Kidney tubule cell (primary cell): ENCODE measurements at regions not wholly inside any gene's neighbourhood (a gene's known extent, or its start where the extent isn't known, plus 50 kb on each side); places are given as distances from the start of the nearest gene placed in this dataset.

Experiments used
- DNase-seq: peaks from one replicate; pipeline ENCODE4 v3.0.0-alpha.2; 2018; ENCODE audit warnings: low spot score

DNA sequence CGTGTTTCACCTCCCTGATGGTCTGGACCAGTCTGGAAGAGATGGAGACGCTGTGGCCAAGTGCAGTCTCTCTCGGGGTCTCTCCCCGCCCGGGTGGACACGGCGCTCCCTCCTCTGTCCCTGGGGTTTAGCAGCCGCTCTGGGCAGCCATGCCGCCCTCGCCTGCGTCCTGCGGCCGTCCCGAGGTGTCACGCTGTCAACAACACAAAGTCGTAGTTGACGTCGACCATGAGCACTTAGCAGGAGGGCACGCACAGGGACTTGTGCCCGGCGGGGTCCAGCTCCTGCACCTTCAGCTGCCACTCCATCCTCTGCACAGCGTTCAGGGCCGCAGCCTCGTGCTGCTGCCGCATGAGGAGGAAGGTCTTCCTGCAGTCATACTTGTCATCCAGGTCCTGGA is 368.9 kb downstream of the CDH9 start:
- DNase-seq, result no peak

DNA sequence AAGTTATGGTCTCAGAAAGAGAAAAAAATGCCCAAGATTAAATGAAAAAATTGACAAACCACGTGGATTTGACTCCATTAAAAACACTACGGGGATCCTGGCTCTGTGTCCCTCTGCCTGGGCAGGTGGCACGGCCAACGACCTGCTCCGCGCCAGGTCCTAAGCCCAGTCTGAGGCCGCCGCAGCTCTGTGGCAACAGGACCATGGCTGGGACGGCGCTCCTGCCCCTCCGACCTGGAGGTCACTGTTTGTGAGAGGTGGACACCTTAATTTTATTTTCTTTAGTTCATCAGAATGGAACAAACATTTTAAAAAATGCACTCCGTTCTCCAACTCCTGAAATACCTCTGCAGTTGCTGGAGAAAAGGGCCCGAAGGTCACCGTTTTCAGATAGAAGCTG is 369.4 kb downstream of the CDH9 start:
- no peak for DNase-seq

DNA sequence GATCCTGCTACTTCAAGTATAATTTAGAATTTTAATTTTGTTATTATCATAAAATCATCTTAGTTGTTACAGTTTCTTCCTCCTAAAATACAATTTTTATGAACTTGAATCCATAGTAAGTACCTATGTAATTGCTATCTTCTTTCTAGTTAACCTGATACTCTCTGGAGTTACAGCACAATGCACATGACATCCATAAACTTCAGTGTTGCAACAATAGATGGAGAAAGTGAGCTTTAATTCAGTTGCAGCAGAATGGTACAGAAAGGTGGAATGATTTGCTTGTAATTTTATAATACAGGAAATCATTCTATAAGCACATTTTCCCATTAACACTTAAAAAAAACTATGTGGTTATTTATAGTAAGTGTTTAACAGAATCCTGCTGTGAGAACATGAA is 372.0 kb downstream of the CDH9 start:
- no peak for DNase-seq

DNA sequence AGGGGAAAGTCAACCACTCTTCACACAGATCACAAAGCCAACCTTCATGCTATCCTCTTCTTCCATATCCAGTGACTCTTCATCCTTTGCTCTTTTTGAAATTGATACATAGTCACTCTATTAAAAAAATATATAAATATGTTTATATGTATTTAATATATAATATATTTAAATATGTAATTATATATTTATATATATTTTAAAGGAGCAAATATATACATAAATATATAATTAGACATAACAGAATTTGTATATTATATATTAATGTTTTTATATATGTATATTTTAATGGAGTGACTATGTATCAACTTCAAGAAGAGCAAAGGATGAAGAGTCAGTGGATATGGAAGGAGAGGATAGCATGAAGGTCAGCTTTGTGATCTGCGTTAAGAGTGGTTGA is 374.9 kb downstream of the CDH9 start:
- DNase-seq, result no peak

DNA sequence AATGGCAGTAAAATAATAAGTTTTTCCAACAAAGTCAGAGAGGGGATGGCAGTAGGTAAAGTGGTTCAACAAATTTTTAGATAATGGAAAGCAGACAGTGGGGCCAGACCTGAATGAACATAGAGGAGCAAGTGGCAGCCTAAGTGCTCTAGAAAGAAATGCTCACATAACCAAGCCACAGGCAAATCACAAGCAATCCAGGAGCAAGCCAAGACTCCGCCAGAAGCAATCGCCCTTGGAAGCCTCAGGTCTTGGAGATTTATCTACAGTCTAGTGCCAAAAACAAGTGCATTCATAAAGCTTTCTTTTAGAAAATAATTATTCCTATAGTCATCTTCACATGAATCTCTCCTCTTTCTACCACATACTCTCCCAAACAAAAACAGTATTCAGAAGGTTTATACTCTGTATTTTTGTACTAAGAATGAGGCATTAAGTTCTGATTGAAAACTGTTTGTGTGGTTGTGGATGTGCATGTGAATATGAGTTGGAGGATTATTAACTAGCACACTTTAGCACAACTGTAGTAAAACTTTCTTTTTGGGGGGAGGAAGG is 375.5 kb downstream of the CDH9 start:
- no peak for DNase-seq

DNA sequence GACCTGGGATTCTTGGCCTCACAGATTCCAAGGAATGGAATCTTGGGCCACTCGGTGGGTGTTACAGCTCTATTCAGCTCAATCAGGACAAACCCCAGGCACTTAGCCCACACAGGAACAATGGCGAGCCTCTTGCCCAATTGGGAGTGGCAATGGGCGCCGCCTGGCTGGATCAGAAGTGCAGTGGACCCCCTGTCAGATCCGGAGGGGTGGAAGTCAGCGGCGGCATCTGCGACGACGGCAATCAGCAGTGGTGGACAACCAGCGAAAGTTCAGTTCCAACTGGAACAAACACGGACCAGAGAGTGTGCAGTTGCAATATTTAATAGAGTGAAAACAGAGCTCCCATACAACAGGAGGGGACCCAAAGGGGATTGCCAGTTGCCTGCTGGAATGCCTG is 378.3 kb downstream of the CDH9 start:
- no peak for DNase-seq

DNA sequence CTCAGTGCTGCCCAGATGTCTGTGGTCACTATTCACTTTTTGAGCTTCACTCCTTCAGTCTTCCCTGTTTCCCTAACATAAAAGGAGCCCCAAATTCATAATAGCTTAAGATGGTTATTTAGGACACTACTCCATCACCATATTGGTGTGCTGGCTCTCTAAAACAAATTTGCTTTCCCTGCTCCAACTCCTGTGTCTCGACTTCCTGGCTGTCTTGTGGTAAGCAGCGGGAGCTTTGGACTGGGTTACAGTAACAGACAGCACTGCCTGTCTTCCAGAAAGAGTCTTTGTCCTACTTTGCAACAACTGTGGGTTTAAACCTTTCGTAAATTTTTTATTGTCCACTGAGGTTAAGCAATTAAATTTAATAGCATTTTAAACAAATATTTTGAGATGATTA is 389.4 kb downstream of the CDH9 start:
- no peak for DNase-seq

DNA sequence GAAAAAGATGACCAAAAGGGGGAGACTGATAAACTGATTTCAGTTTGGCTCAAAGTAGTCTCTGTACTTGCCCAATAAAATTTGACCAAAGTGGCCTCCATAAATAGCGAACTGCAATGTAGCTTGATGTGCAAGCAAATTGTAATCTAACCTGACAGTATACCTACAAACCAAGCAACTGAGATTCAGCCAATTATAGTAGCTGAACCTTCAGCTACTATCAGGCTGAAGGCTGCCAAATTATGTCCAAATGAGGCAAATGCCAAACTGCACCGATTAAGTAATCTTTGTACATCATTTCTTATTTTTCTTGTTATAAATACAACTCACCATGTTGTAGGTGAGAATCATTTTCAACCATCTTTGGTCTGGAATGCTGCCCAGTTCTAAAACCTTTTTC is 390.6 kb downstream of the CDH9 start:
- no peak for DNase-seq

DNA sequence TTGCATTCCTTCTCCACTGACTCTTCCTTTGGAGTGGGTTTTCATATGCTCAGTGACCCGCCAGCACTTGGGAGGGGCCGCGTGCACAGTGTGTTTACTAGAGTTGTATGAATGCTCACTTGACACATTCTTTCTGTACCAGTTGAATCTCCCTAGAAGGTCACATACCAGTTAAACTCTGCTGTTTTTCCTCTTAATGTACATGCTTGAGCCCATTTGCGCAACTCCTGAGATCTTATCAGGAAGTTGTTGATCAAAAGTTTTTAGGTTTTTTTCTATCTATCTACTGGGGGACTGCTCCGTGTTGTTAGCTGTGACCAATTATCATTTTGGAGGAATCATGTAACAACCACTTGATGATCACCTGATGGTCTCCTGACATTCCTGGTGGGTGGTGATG is 392.7 kb downstream of the CDH9 start:
- DNase-seq, result no peak

DNA sequence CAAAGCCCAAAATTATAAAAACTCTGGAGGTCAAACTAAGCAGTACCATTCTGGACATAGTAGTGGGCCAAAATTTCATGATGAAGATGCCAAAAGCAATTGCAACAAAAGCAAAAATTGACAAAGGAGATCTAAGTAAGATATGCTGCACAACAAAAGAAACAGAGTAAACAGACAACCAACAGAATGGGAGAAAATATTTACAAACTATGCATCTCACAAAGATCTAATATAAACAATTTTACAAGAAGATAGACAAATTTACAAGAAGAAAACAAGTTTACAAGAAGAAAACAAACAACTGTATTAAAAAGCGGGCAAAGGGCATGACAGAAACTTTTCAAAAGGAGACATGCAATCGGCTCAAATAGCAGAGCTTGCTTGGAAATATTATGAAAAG is 396.9 kb downstream of the CDH9 start:
- DNase-seq, result no peak

DNA sequence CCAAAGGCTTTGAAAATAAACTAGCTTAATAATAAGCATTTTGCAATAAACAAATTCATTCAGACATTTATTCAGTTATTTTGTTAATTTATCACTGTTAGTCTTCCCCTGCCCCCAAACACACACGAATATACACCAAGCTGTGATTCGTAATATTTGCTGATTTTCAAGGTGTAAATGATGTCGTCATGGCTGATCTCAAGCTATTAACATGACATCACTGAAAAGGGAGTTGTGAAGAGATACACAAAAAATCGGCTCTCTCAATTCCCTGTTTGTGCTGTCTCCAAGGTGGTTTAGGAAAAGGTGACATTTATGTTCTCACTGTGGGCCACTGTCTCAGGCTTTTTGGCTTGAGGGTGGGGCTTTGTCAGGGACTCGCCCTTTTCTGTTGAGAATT is 413.3 kb downstream of the CDH9 start:
- DNase-seq, result no peak

DNA sequence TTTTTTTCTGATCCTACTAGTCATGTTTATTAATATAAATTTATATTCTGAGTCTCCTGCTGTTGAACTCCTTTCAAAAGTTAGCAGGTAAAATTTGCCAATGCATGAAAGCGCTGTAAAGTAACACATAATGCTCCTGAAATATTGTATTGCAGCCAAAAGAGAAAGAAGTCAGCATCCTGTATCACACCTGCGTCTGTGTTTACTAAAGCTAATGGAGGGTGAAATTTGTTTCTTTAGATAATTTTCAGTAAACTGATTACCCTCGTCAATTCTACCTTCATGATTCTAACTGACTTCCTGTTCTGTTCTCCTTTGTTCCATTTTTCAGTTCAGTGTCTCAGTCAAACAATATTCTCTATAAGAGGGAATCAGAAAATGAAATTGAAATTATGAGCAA is 415.4 kb downstream of the CDH9 start:
- DNase-seq, result no peak

DNA sequence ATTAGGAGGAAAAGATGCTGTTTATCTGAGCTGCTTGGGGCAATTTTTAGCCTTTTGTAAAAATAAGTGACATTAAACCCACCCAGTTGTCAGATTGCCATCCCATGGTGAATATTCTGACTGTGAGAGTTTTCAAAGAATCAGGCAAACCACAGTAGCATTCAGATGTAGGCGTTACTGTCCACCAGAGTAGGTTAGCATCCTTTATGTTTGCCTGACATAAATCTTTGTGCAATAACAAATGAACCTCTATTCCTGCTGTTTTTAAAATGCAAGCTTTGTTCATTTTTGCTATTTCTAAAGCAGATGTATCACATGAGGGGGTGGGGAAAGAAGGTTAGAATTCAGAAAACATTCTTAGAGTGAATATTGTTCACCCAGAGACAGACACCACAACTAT is 427.8 kb downstream of the CDH9 start:
- DNase-seq, result no peak

DNA sequence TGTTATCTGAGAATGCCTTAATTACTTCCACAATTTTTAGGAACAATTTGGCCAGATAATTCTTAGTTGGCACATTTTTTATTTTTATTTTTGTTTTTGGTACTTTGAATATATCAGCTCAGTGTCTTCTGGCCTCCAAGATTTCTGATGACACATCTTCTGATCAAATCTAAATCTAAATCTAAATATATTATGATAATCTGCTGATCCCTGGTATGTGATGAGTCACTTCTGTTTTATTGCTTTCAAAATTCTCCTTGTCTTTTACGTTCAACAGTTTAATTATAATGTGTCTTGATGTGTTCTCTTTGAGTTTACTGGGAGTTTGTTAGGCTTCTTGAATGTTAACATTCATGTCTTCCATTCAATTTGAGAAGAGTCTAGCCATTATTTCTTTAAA is 436.8 kb downstream of the CDH9 start:
- DNase-seq, result no peak

DNA sequence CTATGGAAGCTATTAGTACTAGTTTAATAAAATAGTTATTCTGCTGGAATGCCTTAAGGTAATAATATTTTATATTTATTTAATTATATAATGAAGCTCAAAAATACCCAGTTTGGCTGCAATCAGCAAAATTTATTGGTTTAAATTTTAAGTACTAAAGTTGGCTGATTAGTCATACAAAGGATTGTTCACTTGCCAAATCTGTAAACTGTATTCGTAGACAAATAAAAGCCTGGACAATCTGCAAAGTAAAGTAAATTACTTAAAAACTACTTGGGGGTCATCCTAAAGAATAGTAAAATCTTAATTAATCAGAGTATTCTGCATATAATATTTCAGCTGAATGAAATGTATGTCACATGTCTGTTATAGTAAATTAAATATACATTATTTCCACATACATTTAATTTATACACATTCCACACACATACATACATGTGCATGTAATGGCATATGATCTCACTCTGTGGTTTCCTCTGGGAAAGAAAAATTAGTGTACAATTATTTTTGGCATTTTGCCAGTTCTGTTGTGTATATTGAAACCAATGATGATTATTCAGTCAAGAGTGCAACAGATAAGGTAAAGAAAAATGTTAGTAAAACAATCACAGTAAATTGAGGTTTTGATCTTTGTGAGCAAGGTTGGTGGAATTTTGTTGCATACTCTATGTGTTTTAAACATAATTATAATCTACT is 455.9 kb downstream of the CDH9 start:
- no peak for DNase-seq

DNA sequence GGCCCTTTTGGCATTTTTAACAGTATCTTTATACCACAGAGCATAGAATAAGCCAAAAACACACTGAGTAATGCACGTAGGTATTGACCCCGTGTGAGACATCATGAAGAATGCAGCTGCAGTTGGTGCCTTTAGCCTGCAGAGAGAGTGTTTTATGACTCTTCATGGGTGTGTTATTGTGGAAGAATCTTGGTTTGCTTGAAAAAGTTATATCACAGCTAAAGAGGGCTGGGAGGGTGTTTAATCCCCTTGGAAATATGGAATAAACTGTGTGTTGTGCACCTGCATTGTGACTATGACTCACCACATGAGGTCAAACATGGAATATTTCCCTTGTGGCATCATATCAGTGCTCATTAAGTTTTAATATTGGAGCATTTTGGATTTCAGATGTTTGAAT is 458.7 kb downstream of the CDH9 start:
- DNase-seq, result no peak

DNA sequence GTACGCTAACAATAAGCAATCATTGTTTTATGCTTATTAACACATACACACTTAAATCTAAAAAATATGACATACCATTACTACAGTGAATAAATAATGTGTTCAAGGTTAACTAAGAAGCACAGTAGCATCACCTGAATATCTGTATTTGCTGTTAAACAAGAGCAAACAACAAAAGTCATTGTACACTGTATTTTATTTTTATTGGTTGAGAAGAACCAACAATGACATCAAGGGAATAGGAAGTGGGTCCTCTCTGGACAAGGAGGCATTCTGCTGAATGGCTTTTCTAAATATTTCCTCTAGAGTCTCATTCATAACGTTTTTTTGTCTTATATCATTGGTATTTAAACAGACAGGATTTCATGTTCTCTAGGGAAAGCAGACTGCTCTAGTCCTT is 460.4 kb downstream of the CDH9 start:
- no peak for DNase-seq

DNA sequence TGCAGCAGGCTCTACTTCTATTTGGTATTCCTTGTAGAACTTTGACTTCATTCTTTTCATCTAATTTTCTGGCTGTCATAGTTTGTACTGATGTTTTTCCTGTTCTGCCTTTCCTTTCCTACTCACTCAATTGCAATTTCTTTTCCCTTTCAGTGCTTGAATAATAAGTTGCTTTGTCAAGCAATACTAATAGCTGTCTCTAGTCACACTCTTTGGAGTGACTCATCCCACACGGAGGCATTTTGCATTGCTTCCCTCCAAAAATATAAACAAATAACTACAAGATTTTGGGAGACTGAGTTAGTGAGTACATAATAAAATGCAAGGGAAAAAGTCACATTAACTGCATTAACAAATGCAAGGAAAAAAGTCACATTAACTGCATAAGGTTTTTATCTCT is 465.9 kb downstream of the CDH9 start:
- DNase-seq, result no peak

DNA sequence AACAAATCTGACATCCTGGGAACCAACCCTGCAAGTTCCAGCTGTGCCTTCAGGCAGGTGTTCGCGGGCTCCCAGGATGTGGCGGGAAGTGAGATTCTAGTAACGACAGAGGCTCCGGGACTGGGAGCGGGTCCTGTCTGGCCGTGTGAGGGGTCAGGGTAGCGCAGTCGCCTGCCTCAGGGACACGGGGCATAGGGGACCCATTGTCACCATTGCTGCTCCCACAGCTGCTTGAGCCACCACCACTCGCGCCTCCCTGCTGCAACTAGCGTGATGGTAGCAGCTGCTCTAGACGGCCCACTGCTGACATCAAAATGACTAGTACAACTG is 468.5 kb downstream of the CDH9 start:
- DNase-seq, result no peak

DNA sequence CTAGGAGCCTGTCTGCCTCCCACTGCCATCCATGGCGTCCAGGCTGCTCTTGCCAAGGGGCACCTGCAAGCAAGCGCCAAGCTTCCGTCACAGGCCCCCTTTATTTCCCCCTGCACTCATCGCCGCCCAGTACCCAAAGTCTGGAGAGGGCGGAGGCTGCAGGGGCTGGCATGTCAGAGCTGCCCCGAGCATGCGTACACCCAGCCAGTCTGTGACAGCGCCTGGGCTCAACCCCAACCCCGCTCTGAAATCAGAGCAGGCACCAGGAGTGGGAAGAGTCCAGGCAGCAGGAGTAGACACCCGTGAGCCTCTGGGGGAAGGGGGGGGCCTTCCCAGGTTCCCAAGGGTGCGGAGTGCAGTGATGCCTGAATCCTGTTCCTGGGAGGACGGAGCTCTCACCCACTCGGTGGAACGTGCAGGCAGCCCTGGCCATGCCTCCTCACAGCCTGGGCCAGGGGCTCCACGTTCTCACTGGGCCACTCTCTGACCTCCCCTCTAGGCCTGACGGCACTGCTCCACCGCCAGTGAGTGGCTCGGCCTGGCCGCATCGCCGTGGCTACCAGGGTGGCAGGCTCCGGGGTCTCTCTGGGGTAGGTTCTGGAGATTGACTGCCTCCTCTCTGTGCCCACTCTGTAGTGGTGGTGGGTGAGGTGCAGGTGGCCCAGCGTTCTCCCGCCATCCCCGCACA is 469.0 kb downstream of the CDH9 start:
- DNase-seq, result no peak

DNA sequence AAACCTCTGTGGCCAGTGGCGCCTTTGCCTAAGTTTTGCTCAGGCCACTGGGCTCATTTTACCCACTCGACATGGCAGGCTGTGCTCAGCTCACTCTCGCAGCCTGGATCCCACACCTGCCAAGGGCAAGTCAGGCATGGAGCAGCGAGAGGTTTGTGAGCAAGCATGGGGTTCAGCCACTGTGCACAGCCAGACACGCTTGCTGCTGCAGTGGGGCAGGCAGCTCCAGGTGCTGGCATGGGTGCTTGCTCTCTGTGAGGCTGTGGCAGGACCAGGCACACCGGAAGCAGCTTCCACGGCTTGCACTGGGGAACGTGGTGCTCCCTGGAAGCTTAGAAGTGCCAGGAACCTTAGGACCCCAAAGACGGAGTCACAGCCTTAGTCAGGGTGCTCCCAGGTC is 470.1 kb downstream of the CDH9 start:
- DNase-seq, result no peak

DNA sequence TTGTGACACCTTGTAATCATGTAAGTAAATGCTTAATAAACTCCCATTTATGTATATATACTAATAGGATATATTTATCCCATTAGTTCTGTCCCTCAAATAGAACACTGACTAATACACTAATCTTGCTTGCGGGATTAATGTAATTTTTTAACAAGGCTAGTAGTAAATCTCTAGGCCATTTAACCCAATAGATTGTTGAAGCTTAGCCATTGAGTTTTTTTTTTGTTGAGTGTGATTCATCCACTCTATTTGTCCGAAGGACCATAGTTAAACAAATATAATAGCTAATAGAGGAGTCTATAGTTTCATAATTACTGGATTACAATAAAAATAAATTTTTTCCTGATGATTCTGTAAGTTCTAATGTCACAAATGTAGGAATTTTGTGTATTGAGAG is 474.4 kb downstream of the CDH9 start:
- DNase-seq, result no peak

DNA sequence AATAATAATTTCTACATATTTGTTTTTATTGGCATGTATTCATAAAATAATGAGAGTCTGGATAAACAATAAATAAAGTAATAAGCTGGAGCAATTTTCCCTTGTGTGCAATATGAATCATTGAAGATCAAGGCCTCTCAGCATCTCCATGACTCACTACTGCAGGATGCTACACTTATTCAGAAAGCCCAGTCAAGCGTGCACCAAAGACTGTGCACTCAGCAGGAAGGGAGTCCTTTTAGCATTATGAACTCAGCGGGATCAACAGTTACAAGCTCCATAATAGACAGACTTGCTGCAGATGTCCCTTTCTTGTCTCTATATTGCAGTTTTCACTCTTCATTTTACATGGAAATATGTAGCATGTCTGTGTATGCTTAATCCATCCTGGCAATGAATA is 485.3 kb downstream of the CDH9 start:
- DNase-seq, result peak; percentile 73

DNA sequence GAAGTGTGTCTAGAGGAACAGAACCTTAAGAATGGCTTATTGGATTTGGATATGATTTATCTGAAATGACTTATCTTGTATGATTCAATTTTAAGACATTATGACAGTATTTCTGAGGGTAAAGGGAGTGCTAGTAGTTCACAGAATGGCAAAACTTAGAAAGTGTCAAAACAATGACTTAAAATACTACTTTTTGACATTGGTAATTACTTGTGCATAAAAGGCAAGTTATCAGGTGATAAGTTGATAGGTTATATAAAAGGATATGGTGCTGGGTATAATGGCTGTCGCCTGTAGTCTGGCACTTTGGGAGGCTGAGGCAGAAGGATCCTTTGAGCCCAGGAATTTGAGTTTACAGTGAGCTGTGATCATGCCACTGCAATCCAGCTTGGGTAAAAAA is 494.4 kb downstream of the CDH9 start:
- no peak for DNase-seq
